HG03045 (cell line): ENCODE measurements at regions not wholly inside any gene's neighbourhood (a gene's known extent, or its start where the extent isn't known, plus 50 kb on each side); places are given as distances from the start of the nearest gene placed in this dataset.
"Not testable (repeated sequence)": the region's sequence is repeated elsewhere in the genome, so short reads cannot be mapped to it uniquely, and the experiment has no call there.

Source experiments
- ATAC-seq: cut with Tn5 transposase; IDR thresholded peaks from one replicate; pipeline ENCODE4 v1.9.1; 2021; ENCODE audit warnings: mild to moderate bottlenecking, moderate library complexity; ENCODE audit not compliant: unreplicated experiment

- no peak for ATAC-seq
Measured at GRCh38 chr2:234203135-234203984, 152.9 kb downstream of the SPP2 start.

DNA sequence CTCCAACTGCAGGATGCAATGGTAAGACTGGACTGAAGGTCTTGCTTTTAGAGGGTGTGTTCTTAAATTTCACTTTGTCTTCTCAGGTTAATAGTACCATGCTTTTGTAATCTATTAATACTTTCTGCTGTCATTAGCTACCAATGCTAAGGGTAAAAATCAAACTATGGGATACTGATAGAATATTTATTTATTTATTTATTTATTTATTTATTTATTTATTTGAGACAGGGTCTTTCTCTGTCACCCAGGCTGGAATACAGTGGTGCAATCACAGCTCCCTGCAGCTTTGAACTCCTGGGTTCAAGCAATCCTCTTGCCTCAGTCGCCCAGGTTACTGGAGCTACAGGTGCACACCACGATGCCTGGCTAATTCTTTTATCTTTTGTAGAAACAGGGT lies 152.1 kb downstream of the SPP2 start:
- no peak for ATAC-seq

DNA sequence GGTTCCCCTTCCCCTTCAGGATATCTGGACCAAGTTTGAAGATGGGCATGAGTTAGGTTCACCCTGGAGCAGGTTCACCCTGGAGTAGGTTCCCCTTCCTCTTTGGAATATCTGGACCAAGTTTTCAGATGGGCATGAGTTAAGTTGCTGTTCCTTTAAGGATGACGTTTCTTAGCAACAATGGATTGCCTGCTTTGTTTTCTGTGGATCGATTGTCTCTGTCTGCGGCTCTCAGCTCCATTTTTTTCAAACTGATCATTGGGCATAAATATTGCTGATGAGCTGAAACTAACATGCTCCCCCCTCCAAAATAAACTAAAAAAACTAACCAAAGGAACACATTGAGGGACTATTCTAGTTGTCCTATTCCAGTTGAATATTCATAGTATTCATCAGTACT lies 149.5 kb downstream of the SPP2 start:
- ATAC-seq: no peak

DNA sequence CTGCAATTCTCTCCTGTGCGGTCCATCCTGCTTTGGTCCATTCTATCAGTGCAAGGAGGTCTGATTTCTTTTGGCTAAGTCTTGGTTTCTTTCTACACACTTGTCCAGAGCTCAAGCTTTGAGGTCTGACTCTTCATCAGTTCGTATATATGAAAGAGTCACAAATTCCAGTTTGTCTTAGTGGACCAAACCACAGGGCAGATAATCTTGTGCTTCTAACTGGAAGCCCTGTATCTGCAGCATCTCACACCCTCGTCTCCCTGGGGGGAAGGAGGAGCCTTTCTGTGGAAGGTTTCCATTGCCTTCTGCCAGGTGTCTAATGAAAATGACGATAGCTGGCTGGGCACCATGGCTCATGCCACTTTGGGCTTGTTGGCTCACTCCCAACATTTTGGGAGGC lies 148.5 kb downstream of the SPP2 start:
- no peak for ATAC-seq

DNA sequence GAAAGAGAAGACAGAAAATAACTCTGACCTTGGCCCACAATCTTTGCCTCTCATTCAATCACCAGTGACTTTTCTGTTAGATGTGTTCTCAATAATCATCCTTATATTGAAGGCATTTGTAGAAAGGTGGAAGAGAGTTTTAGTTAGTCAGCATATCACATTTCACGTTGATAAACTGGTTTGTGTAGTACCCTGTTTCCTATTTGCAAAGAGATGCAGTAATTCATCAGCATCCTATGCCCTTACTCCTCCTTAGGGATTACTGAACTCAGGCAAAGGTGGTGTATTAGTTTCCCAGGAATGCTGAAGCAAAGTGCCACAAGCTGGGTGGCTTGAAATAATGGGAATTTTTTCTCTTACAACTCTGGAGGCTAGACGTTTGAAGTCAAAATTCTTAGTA lies 145.0 kb downstream of the SPP2 start:
- ATAC-seq: no peak

DNA sequence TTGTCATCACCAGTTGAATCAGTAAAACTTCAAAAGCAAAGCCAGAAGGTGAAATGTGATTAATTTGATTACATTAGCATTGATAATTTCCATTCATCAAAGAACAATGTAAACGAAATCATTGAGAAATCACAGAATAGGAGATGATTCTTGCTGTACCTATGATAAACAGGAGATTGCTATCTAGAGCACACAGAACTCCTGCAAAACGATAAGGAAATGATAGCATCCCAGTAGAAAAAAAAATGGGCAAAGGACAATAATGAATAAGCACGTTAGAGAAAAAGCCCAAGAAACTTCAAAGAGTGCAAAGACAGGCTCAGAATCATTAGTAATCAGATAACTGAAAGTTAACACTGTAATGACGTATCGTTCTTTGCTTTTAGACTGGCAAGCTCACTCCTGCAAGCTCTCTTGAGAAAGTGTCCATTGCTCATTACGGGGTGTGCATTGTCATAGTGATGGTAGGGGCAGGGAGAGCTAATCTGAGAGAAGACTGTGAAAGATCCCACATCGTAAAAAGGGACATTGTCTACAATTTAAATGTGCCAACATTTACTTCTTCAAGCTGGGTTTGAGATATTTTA lies 143.6 kb downstream of the SPP2 start:
- ATAC-seq: no peak

- no peak for ATAC-seq
Measured at GRCh38 chr2:234191819-234192407, 141.4 kb downstream of the SPP2 start.

DNA sequence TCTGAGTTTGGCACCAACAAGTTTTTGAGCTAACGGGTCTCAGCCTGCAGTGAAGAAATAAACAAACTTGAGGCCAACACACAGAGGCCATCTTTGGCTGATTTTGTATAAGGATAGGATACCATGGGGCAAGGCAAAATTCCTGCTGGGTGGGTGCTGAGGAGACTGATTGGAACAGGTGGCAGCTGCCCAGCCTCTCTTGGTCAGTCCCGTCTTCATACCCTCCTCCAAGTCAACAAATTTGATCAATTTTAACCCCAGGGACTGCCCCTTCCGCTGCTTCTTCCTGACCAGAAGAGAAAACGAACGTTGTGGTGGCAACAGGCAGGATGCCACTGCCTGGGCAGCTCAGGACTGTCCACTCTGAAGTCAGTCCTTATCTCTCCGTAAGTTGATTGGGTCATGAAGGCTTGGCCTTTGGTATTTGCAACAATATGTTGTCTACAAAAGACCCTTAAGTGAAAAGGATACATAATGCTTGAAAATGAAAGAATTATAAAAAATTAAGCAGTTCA lies 139.3 kb downstream of the SPP2 start:
- ATAC-seq: no peak

DNA sequence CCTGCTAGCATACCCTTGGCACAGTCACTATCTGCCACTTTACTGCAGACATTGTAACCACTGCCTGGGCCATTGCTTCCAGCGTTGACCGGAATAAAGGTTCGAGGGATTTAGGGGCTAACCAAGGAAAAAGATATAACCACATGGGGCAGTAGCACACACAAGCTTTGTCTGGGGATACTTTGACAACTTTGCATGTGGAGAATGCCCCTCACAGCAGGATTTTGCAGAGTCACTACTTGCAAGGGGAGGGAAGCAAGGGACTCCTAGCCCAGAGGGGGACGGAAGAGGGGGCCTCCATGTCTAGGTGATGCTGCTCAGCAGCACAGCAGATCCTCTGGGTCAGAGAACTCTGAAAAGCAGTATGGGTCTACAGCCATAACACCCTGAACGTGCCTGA lies 138.7 kb downstream of the SPP2 start:
- ATAC-seq: no peak

GRCh38 chr2:234187646-234188174 lies 137.2 kb downstream of the SPP2 start:
- ATAC-seq: no peak

- ATAC-seq: no peak
Measured at GRCh38 chr2:234181121-234181520, 130.6 kb downstream of the SPP2 start.

DNA sequence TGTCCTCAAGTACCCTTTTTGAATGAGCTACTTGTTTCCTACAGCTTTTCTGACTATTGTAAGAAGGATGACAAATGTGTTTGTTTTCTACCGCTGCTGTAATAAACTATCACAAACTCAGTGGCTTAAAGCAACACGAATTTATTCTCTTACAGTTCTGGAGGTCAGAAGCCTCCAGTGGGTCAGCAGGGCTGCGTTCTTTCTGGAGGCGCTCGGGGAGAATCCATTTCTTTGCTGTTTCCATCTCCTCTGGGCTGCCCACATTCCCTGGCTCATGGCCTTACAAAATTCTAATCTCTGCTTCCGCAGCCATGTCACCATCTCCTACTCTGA lies 128.5 kb downstream of the SPP2 start:
- no peak for ATAC-seq

- no peak for ATAC-seq
Measured at GRCh38 chr2:234178330-234179030, 128.0 kb downstream of the SPP2 start.

GRCh38 chr2:234175649-234176048 lies 125.1 kb downstream of the SPP2 start:
- no peak for ATAC-seq

DNA sequence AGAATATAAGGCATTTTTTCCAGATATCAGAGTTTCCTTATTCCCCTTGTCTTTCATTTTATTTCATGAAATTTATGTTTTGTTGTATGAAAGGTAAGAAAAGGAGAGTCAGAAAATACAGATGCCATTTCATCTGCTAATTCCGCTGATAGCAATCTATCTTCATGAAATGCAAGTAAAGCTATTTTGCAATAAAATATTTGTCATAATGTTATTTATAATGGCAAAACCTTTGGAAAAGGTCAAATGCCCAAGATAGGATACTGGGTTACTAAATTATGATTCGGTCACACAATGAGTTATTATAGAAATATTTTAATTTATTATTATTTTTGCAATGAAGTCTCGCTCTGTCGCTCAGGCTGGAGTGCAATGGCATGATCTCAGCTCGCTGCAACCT lies 124.2 kb downstream of the SPP2 start:
- no peak for ATAC-seq

DNA sequence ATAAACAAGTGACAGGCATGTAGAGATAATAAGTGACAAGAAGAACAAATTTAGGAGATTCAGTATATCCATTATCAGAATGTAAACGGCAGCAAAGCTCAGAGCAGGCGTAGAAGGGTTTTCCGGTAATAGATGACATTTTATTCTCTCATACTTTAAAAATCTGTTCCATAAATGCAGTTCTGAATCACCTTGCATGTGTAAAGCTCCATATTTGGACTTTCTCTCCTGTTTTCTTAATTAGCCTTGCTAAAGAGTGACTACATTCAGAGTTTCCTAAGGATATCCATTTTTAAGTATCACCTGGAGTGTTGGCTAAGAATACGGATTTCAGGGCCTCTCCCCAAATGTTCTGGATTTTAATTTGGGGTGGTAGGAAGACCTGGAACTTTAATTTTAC lies 122.0 kb downstream of the SPP2 start:
- ATAC-seq: no peak

DNA sequence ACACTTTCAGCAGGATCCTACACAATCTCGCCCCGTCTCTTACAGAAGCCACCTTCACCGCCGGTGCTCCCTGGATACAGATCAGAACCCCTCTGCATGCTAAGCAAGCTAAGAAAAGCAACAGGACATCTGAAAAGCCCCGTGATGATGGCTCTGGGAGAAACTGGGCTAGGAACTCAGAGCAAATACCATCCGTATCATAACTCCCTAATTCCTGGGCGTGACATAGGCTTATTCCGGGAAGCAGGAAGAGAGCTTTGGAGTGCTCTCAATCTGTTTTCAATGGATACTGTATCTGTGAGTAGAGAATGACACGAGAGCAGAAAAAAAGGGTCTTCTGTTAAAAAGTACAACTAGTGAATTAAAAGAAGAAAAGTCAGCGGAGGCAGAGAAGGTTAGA lies 121.6 kb downstream of the SPP2 start:
- no peak for ATAC-seq

DNA sequence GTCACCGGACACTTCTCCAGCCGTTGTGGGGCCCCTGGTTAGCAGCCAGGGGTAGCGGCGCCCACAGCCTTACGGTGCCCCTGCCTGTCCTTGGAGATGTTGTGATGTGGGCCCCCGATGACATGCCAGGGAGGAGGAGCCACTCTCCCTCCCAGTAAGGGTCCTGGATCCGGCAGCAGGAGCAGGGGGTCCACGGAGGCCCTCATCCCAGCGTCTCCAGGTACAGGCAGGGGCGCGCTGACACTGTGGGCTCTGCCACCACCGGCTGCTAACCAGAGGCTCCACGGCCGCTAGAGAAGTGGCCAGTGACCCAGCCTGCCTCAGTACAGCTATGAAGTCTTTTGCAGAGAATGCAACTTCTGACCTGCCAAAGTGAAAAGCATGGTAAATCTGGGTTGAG lies 121.2 kb downstream of the SPP2 start:
- no peak for ATAC-seq

DNA sequence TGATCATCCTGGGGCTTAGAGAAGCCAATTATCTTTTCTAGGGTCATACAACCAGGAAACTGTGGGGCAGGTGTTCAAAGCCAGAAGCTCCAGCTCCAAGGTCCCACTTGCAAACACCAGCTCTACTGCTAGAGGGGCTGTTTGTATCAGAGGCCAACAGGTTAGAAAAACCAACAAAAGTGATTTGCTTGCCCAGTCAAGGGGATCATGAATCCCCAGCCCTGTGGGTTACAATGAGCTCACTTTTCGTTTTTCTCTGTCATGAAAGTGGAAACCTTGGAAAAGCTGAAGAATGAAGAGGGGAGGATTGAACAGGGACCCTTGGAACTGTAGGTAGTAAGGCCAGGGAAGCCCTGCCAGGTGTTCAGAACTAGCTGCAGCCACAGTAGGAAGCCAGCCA lies 119.2 kb downstream of the SPP2 start:
- no peak for ATAC-seq

- ATAC-seq: not testable (repeated sequence)
Measured at GRCh38 chr2:234168605-234169570, 118.4 kb downstream of the SPP2 start.
